ENCODE measurements at regions not wholly inside any gene's neighbourhood (a gene's known extent, or its start where the extent isn't known, plus 50 kb on each side); places are given as distances from the start of the nearest gene placed in this dataset.
"Not testable (repeated sequence)": the region's sequence is repeated elsewhere in the genome, so short reads cannot be mapped to it uniquely, and the experiment has no call there.

DNA sequence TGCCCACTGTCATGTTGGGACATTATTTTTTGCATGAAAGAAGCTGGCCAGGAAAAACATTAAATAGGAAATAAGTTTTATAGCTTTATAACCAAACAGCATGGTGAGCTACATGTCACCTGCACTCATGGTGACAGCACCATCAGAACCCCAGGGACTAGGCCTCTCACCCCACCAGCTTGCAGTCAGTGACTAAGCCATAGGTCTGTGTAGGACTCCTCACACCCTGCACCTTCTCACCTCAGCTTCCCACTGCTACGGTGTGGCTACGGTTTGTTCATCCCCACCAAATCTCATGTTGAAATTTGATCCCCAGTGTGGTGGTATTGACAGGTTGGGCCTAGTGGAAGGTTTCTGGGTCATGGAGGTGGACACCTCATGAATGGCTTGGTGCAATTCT is 161.3 kb upstream of the VIPR2 start:
- DNase-seq = no peak
- no peak for TF ChIP-seq CTCF (IDR thresholded peaks at IDR 0.05)
- Mint-ChIP-seq H3K4me3 (no peak overlapping the region), H3K27ac (no peak overlapping the region), H3K9me3 (peaks cover 55% of the 10 kb centered on the region), H3K36me3 (ENCODE audit: low read depth) (no peaks in the 10 kb centered on the region), H3K27me3 (ENCODE audit: low read depth, poor library complexity) (no peaks in the 10 kb centered on the region), H3K4me1 (no peaks in the 10 kb centered on the region)

GRCh38 chr7:159305185-159305584 is 160.5 kb upstream of the VIPR2 start:
- DNase-seq; H3K36me3 Mint-ChIP-seq (ENCODE audit: low read depth); H3K4me3 Mint-ChIP-seq; H3K4me1 Mint-ChIP-seq; H3K27ac Mint-ChIP-seq; H3K27me3 Mint-ChIP-seq (ENCODE audit: low read depth, poor library complexity): not testable (repeated sequence)
- peaks cover 53% of the 10 kb centered on the region for H3K9me3 Mint-ChIP-seq

DNA sequence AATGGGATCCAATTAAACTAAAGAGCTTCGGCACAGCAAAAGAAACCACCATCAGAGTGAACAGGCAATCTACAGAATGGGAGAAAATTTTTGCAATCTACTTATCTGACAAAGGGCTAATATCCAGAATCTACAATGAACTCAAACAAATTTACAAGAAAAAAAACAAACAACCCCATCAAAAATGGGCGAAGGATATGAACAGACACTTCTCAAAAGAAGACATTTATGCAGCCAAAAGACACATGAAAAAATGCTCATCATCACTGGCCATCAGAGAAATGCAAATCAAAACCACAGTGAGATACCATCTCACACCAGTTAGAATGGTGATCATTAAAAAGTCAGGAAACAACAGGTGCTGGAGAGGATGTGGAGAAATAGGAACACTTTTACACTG is 158.8 kb upstream of the VIPR2 start:
- H3K27me3 Mint-ChIP-seq (ENCODE audit: low read depth, poor library complexity); H3K27ac Mint-ChIP-seq; H3K4me3 Mint-ChIP-seq; H3K4me1 Mint-ChIP-seq; H3K36me3 Mint-ChIP-seq (ENCODE audit: low read depth); DNase-seq: not testable (repeated sequence)
- peaks cover 52% of the 10 kb centered on the region for H3K9me3 Mint-ChIP-seq

DNA sequence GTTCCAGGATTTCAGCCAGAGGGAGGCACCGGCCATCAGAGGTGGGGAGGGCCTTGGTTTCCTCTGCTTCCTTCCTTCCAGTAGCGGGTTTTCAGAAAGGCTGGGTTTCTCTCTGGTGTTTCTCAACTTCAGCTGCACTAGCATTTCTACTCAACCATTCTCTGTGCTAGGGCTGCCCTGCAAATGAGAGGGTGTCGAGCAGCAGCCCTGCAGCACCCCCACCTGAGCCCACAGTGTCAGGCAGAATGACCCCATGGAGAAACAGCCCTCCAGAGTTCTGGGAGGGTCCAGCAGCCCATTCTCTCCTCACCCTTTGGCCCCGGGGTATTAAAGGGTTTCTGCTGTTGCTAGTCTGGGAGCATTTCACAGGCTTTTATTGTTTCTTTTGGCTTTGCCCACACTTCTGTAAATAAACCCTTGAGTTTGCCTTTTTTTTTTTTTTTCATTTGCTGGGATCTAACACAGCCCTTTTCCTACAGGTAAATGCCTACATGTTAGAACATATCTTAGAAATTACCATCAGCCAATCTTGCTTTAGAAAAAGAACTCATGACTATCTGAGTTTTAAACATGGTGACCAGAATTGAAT is 151.5 kb upstream of the VIPR2 start:
- no peaks in the 10 kb centered on the region for H3K4me1 Mint-ChIP-seq
- no peak for TF ChIP-seq CTCF (IDR thresholded peaks at IDR 0.05)
- peaks cover 50% of the 10 kb centered on the region for H3K9me3 Mint-ChIP-seq
- DNase-seq = no peak
- H3K4me3 Mint-ChIP-seq = no peak overlapping the region
- peaks cover 6% of the 10 kb centered on the region for H3K27me3 Mint-ChIP-seq (ENCODE audit: low read depth, poor library complexity)
- no peak overlapping the region for H3K27ac Mint-ChIP-seq
- H3K36me3 Mint-ChIP-seq (ENCODE audit: low read depth) = no peaks in the 10 kb centered on the region

- not testable (repeated sequence) for H3K27me3 Mint-ChIP-seq (ENCODE audit: low read depth, poor library complexity); H3K4me3 Mint-ChIP-seq; H3K27ac Mint-ChIP-seq; H3K36me3 Mint-ChIP-seq (ENCODE audit: low read depth); H3K4me1 Mint-ChIP-seq; DNase-seq
- H3K9me3 Mint-ChIP-seq = peaks cover 89% of the 10 kb centered on the region
Measured at GRCh38 chr7:159286487-159286886, 141.8 kb upstream of the VIPR2 start.

- H3K4me1 Mint-ChIP-seq = no peaks in the 10 kb centered on the region
- no peak for DNase-seq
- peaks cover 77% of the 10 kb centered on the region for H3K9me3 Mint-ChIP-seq
- no peak overlapping the region for H3K4me3 Mint-ChIP-seq
- no peaks in the 10 kb centered on the region for H3K36me3 Mint-ChIP-seq (ENCODE audit: low read depth)
- no peak overlapping the region for H3K27ac Mint-ChIP-seq
- H3K27me3 Mint-ChIP-seq (ENCODE audit: low read depth, poor library complexity) = no peaks in the 10 kb centered on the region
- TF ChIP-seq CTCF (IDR thresholded peaks at IDR 0.05) = no peak
Measured at GRCh38 chr7:159281573-159281972, 136.9 kb upstream of the VIPR2 start.

GRCh38 chr7:159280008-159280407 is 135.3 kb upstream of the VIPR2 start:
- Mint-ChIP-seq H3K36me3 (ENCODE audit: low read depth) (no peaks in the 10 kb centered on the region), H3K4me3 (no peak overlapping the region), H3K27ac (no peak overlapping the region), H3K27me3 (ENCODE audit: low read depth, poor library complexity) (no peaks in the 10 kb centered on the region), H3K4me1 (no peaks in the 10 kb centered on the region), H3K9me3 (peaks cover 76% of the 10 kb centered on the region)
- TF ChIP-seq CTCF (IDR thresholded peaks at IDR 0.05) = no peak
- DNase-seq = no peak
